ENCODE measurements at regions not wholly inside any gene's neighbourhood (a gene's known extent, or its start where the extent isn't known, plus 50 kb on each side); places are given as distances from the start of the nearest gene placed in this dataset.

- Histone ChIP-seq H3K36me3 (no peaks in the 10 kb centered on the region), H3K9me3 (peaks cover 0 to 2% (median 0%) of the 10 kb centered on the region in 11 donors), H3K4me1 (no peaks in the 10 kb centered on the region), H3K27ac (no peak overlapping the region), H3K27me3 (no peaks in the 10 kb centered on the region), H3K4me3 (no peak overlapping the region)
- ATAC-seq (no peak), DNase-seq (no peak)
- no peak for TF ChIP-seq CTCF (IDR thresholded peaks at IDR 0.05)
- 65 to 80% methylated on average over 2 of the region's 2 CpGs for WGBS, 2 donors
- intact Hi-C loops (cut with DNase I), result no loop called here
These were observed 239.1 kb upstream of the PHF14 start for GRCh38 chr7:10734595-10734994.

- DNase-seq (no peak), ATAC-seq (no peak)
- H3K27ac ChIP-seq, result no peak overlapping the region
- H3K27me3 ChIP-seq, result no peaks in the 10 kb centered on the region
- H3K36me3 ChIP-seq, result no peaks in the 10 kb centered on the region
- WGBS, 2 donors, result 80 to 88% methylated on average over 4 of the region's 4 CpGs
- TF ChIP-seq CTCF (IDR thresholded peaks at IDR 0.05), result no peak
- intact Hi-C loops (cut with DNase I), result no loop called here
- H3K4me1 ChIP-seq, result no peaks in the 10 kb centered on the region
- no peak overlapping the region for H3K4me3 ChIP-seq
- H3K9me3 ChIP-seq, result peaks cover 0 to 6% (median 0%) of the 10 kb centered on the region in 11 donors
These were observed 234.3 kb upstream of the PHF14 start for GRCh38 chr7:10739401-10739800.

GRCh38 chr7:10740805-10741204 lies 232.9 kb upstream of the PHF14 start:
- intact Hi-C loops (cut with DNase I), result no loop called here
- Histone ChIP-seq H3K27me3 (no peaks in the 10 kb centered on the region), H3K4me1 (no peaks in the 10 kb centered on the region), H3K36me3 (no peaks in the 10 kb centered on the region), H3K27ac (no peak overlapping the region), H3K4me3 (no peak overlapping the region), H3K9me3 (peaks cover 0 to 20% (median 0%) of the 10 kb centered on the region in 11 donors)
- 18 to 25% methylated on average over 1 of the region's 1 CpG for WGBS, 2 donors
- no peak for TF ChIP-seq CTCF (IDR thresholded peaks at IDR 0.05)
- ATAC-seq (no peak), DNase-seq (no peak)

- WGBS, 2 donors, result 65 to 78% methylated on average over 2 of the region's 2 CpGs
- intact Hi-C loops (cut with DNase I), result no loop called here
- no peak for ATAC-seq
These were observed 216.7 kb upstream of the PHF14 start for GRCh38 chr7:10756981-10757380.

More at GRCh38 chr7:10756981-10757380, 216.7 kb upstream of the PHF14 start:
- no peak for TF ChIP-seq CTCF (IDR thresholded peaks at IDR 0.05)
- H3K27me3 ChIP-seq, result no peaks in the 10 kb centered on the region
- no peak for DNase-seq
- no peak overlapping the region for H3K27ac ChIP-seq
- H3K9me3 ChIP-seq, result peaks cover 0 to 61% (median 20%) of the 10 kb centered on the region in 11 donors
- H3K4me1 ChIP-seq, result no peaks in the 10 kb centered on the region
- H3K4me3 ChIP-seq, result no peak overlapping the region
- no peaks in the 10 kb centered on the region for H3K36me3 ChIP-seq

Measured in heart right ventricle (tissue), 16 donors.